OCI-LY7 (cell line): ENCODE measurements at regions not wholly inside any gene's neighbourhood (a gene's known extent, or its start where the extent isn't known, plus 50 kb on each side); places are given as distances from the start of the nearest gene placed in this dataset.

ENCODE experiments used
- EZH2phosphoT487 ChIP-seq: fragments of 200-600 bp; sonication (generic); IDR thresholded peaks from 2 replicates; pipeline ENCODE4 v1.6.1; 2018; ENCODE audit warnings: low read depth, borderline replicate concordance, mild to moderate bottlenecking, mixed run types, antibody characterized with exemption, low read length, moderate library complexity, mixed read lengths
- TF ChIP-seq, protein P1 (sequence below): fragments of 200-600 bp; sonication (generic); conservative IDR thresholded peaks from 2 replicates; pipeline ENCODE4 v1.5.1; 2014; ENCODE audit warnings: mild to moderate bottlenecking, antibody characterized with exemption, low read length, moderate library complexity, mixed read lengths

DNA sequence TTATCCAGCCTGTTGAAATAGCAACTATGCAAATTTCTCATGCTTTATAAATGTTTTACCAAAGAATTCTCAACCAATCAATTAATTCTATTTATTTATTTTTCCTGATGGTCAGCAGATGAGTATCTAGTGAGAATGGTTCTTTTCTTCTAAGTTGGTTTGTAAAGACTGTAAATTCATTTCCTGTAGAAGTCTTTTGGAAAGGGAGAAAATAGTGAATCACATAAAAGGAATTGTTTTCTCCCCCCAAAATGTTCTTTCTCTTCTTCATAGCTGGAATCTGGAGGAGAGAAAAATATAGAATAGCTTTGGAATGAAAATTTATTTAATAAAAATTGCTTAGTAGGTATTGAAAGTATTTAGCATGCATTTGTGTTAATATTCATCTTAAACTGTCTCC is 836.1 kb upstream of the ZEB2 start:
- TF ChIP-seq, protein P1, sequence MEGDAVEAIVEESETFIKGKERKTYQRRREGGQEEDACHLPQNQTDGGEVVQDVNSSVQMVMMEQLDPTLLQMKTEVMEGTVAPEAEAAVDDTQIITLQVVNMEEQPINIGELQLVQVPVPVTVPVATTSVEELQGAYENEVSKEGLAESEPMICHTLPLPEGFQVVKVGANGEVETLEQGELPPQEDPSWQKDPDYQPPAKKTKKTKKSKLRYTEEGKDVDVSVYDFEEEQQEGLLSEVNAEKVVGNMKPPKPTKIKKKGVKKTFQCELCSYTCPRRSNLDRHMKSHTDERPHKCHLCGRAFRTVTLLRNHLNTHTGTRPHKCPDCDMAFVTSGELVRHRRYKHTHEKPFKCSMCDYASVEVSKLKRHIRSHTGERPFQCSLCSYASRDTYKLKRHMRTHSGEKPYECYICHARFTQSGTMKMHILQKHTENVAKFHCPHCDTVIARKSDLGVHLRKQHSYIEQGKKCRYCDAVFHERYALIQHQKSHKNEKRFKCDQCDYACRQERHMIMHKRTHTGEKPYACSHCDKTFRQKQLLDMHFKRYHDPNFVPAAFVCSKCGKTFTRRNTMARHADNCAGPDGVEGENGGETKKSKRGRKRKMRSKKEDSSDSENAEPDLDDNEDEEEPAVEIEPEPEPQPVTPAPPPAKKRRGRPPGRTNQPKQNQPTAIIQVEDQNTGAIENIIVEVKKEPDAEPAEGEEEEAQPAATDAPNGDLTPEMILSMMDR: no peak
- TF ChIP-seq EZH2phosphoT487: no peak
